ENCODE measurements at regions not wholly inside any gene's neighbourhood (a gene's known extent, or its start where the extent isn't known, plus 50 kb on each side); places are given as distances from the start of the nearest gene placed in this dataset.

DNA sequence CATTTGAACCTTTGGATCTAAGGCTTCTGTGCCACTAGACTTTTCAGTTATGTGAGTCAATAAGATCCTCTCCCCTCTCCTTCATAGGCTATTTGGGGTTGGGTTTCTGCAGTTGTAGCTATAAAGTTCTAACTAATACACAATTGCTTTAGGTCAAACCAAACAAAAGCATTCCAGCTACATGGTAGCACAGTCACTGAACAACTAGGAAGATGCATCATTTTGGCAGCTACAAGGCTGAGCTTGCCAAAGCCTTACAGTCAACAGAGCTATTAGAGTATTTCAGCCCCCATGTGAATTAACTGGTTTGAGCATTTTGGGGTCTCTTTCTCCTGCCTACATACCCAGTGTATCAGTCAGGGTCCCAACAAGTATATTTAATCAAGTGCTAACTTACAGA is 234.6 kb downstream of the ZNF608 start (continued):
- TF ChIP-seq EZH2 (IDR thresholded peaks at IDR 0.05; ENCODE audit: low read depth, low read length, severe bottlenecking) (no peak), BACH1 (IDR thresholded peaks at IDR 0.05; ENCODE audit: low read length) (no peak), JUN (IDR thresholded peaks at IDR 0.05; ENCODE audit: low read depth, low read length) (no peak), TAF7 (optimal IDR thresholded peaks at IDR 0.05; ENCODE audit: borderline replicate concordance, low read depth, low read length) (no peak)

All from H1 (cell line).